ENCODE measurements at regions not wholly inside any gene's neighbourhood (a gene's known extent, or its start where the extent isn't known, plus 50 kb on each side); places are given as distances from the start of the nearest gene placed in this dataset.

DNA sequence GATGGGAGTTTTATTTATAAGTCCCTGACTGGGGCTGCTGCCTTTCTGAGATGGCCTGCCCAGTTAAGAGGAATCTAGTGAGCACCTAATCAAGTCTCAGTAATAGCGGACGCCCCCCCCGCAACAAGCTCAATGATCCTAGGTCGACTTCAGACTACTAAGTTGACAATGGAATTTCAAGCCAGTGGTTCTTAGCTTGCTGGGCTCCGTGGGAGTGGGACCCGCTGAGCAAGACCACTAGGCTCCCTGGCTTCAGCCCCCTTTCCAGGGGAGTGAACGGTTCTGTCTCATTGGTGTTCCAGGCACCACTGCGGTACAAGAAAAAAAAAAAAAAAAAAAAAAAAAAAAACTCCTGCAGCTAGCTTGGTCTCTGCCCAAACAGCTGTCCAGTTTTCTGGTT, 156.8 kb upstream of the CARD18 start:
- TF ChIP-seq GLI4 (tag by site-specific recombination; IDR thresholded peaks at IDR 0.05) (no peak), ZNF391 (tag by site-specific recombination; IDR thresholded peaks at IDR 0.05; ENCODE audit: borderline replicate concordance, low read depth) (no peak), REPIN1 (tag by site-specific recombination; IDR thresholded peaks at IDR 0.05; ENCODE audit: low read depth) (no peak), YY1 (tag by site-specific recombination; IDR thresholded peaks at IDR 0.05) (no peak), ZFP41 (tag by site-specific recombination; IDR thresholded peaks at IDR 0.05; ENCODE audit: borderline replicate concordance) (no peak), TCF7L2 (IDR thresholded peaks at IDR 0.05; ENCODE audit: borderline replicate concordance, low read depth, low read length) (no peak), ZNF776 (tag by site-specific recombination; IDR thresholded peaks at IDR 0.05; ENCODE audit: borderline replicate concordance) (no peak), ZNF777 (tag by site-specific recombination; IDR thresholded peaks at IDR 0.05; ENCODE audit: borderline replicate concordance) (no peak), ZNF707 (tag by site-specific recombination; IDR thresholded peaks at IDR 0.05) (no peak), ZNF354C (tag by site-specific recombination; IDR thresholded peaks at IDR 0.05; ENCODE audit: borderline replicate concordance, low read depth) (no peak), ZFHX2 (tag by site-specific recombination; conservative IDR thresholded peaks at IDR 0.05) (no peak)
- TF ChIP-seq, protein P1, sequence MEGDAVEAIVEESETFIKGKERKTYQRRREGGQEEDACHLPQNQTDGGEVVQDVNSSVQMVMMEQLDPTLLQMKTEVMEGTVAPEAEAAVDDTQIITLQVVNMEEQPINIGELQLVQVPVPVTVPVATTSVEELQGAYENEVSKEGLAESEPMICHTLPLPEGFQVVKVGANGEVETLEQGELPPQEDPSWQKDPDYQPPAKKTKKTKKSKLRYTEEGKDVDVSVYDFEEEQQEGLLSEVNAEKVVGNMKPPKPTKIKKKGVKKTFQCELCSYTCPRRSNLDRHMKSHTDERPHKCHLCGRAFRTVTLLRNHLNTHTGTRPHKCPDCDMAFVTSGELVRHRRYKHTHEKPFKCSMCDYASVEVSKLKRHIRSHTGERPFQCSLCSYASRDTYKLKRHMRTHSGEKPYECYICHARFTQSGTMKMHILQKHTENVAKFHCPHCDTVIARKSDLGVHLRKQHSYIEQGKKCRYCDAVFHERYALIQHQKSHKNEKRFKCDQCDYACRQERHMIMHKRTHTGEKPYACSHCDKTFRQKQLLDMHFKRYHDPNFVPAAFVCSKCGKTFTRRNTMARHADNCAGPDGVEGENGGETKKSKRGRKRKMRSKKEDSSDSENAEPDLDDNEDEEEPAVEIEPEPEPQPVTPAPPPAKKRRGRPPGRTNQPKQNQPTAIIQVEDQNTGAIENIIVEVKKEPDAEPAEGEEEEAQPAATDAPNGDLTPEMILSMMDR (tag by site-specific recombination; IDR thresholded peaks at IDR 0.05), result no peak
- TF ChIP-seq, protein P2, sequence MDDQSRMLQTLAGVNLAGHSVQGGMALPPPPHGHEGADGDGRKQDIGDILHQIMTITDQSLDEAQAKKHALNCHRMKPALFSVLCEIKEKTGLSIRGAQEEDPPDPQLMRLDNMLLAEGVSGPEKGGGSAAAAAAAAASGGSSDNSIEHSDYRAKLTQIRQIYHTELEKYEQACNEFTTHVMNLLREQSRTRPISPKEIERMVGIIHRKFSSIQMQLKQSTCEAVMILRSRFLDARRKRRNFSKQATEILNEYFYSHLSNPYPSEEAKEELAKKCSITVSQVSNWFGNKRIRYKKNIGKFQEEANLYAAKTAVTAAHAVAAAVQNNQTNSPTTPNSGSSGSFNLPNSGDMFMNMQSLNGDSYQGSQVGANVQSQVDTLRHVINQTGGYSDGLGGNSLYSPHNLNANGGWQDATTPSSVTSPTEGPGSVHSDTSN (CRISPR knock-in tag; IDR thresholded peaks at IDR 0.05), result no peak
